ENCODE measurements at regions not wholly inside any gene's neighbourhood (a gene's known extent, or its start where the extent isn't known, plus 50 kb on each side); places are given as distances from the start of the nearest gene placed in this dataset.

DNA sequence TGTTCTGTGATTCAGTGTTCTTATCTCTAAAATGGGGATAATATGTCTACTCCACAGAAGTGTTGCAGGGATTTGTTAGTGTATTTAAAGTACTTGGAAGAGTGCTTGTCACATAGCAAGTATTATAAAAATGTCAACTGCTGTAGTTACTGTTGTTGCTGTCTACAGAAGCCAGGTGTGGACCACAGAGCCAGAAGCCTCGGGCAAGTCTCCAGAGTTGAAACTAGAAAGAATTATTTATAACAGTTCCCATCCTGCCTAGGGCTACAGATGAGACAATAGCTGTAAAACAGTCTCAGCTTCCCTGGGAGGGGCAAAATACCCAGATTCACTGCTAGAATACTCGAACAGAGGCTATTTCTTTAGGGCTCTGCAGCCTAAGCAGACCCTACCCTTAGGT lies 55.4 kb upstream of the FUT8 start:
- TF ChIP-seq, protein P1, sequence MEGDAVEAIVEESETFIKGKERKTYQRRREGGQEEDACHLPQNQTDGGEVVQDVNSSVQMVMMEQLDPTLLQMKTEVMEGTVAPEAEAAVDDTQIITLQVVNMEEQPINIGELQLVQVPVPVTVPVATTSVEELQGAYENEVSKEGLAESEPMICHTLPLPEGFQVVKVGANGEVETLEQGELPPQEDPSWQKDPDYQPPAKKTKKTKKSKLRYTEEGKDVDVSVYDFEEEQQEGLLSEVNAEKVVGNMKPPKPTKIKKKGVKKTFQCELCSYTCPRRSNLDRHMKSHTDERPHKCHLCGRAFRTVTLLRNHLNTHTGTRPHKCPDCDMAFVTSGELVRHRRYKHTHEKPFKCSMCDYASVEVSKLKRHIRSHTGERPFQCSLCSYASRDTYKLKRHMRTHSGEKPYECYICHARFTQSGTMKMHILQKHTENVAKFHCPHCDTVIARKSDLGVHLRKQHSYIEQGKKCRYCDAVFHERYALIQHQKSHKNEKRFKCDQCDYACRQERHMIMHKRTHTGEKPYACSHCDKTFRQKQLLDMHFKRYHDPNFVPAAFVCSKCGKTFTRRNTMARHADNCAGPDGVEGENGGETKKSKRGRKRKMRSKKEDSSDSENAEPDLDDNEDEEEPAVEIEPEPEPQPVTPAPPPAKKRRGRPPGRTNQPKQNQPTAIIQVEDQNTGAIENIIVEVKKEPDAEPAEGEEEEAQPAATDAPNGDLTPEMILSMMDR (IDR thresholded peaks at IDR 0.05) = no peak
- TF ChIP-seq POLR2A (IDR thresholded peaks at IDR 0.05) (no peak), POLR2AphosphoS5 (IDR thresholded peaks at IDR 0.05; ENCODE audit: insufficient read depth in 1 of 2, low read depth in 1 of 2) (no peak)
